Right lobe of liver (tissue), 6 donors: ENCODE measurements at regions not wholly inside any gene's neighbourhood (a gene's known extent, or its start where the extent isn't known, plus 50 kb on each side); places are given as distances from the start of the nearest gene placed in this dataset.

ENCODE experiments used
- ATAC-seq, 4 donors: fragments of 200-7000 bp; cut with Tn5 transposase; one replicate each; pipeline ENCODE4 v1.9.1; 2020; ENCODE audit warnings: mild to moderate bottlenecking in 4 of 4, moderate library complexity in 4 of 4
- DNase-seq, 3 donors: peaks; one replicate each; pipeline ENCODE4 v3.0.0-alpha.2; 2020
- H3K27ac ChIP-seq, 3 donors: fragments of 200-600 bp; one replicate each; pipeline ENCODE4 v1.8.0; 2022
- H3K27me3 ChIP-seq, 2 donors: fragments of 200-600 bp; one replicate each; pipeline ENCODE4 v1.8.0; 2022
- H3K36me3 ChIP-seq, 4 donors: fragments of 200-600 bp; sonication (generic) in 1 of 4; one replicate each; pipeline versions ENCODE4 v1.5.1 to v1.8.0; 2017 to 2022; ENCODE audit warnings: control low read depth in 1 of 4
- H3K4me1 ChIP-seq, 4 donors: fragments of 200-600 bp; sonication (generic) in 1 of 4; one replicate each; pipeline versions ENCODE4 v1.5.1 to v1.8.0; 2017 to 2022; ENCODE audit warnings: control low read depth in 1 of 4
- H3K4me3 ChIP-seq, 3 donors: fragments of 200-600 bp; one replicate each; pipeline ENCODE4 v1.8.0; 2022
- H3K9me3 ChIP-seq, 4 donors: fragments of 200-600 bp; sonication (generic) in 1 of 4; one replicate each; pipeline versions ENCODE4 v1.5.1 to v1.8.0; 2017 to 2022; ENCODE audit warnings: control low read depth in 1 of 4
- POLR2A ChIP-seq: fragments of 450-650 bp; IDR thresholded peaks from one replicate; pipeline ENCODE4 v1.6.1; 2017; ENCODE audit warnings: antibody characterized with exemption, mild to moderate bottlenecking
- WGBS: methylation state at CpG from one replicate; pipeline ENCODE4 v1.1.6; 2018; ENCODE audit warnings: low coverage, low lambda C conversion rate; ENCODE audit not compliant: insufficient coverage; ENCODE audit errors: missing lambda C conversion rate; 5-methylcytosine and 5-hydroxymethylcytosine counted together
- intact Hi-C, 2 donors: fragments of 100-400 bp; cut with DNase I; formaldehyde crosslinking; loops; one replicate each; pipeline versions ENCODE4 v1.11.2 to v1.14.1; 2022
- TF ChIP-seq, protein P1 (sequence below), 4 donors: fragments of 200-600 bp in 3 of 4; fragments of 450-650 bp in 1 of 4; IDR thresholded peaks; one replicate each; pipeline versions ENCODE4 v1.5.1 to v1.8.0; 2016 to 2022; ENCODE audit warnings: antibody characterized with exemption in 4 of 4, mild to moderate bottlenecking in 2 of 4
- donor health status: DM: no; HTN: yes; CAD: no.
- donor health status: DM: no; HTN: no; CAD: no.
- donor health status: DM: no; HTN: no; CAD: no.
- donor health status: DM: no; HTN: yes; CAD: no.
- donor health status: DM: no; HTN: yes; CAD: no.

DNA sequence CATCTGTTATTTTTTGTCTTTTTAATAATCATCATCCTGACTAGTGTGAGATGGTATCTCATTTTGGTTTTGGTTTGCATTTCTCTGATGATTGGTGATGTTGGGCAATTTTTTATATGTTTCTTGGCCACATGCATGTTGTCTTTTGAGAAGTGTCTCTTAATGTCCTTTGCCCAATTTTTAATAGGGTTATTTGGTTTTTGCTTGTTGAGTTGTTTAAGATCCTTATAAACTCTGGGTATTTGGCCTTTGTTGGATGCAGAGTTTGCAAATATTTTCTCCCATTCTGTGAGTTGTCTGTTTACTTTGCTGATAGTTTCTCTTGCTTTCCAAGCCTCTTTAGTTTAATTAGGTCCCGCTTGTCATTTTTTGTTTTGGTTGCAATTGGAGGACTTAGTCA lies 152.1 kb upstream of the MED14 start:
- Histone ChIP-seq H3K27me3 (no peaks in the 10 kb centered on the region), H3K9me3 (peaks cover 0 to 5% (median 0%) of the 10 kb centered on the region in 4 donors), H3K4me1 (no peaks in the 10 kb centered on the region), H3K36me3 (no peaks in the 10 kb centered on the region), H3K27ac (no peak overlapping the region), H3K4me3 (no peak overlapping the region)
- TF ChIP-seq, protein P1, sequence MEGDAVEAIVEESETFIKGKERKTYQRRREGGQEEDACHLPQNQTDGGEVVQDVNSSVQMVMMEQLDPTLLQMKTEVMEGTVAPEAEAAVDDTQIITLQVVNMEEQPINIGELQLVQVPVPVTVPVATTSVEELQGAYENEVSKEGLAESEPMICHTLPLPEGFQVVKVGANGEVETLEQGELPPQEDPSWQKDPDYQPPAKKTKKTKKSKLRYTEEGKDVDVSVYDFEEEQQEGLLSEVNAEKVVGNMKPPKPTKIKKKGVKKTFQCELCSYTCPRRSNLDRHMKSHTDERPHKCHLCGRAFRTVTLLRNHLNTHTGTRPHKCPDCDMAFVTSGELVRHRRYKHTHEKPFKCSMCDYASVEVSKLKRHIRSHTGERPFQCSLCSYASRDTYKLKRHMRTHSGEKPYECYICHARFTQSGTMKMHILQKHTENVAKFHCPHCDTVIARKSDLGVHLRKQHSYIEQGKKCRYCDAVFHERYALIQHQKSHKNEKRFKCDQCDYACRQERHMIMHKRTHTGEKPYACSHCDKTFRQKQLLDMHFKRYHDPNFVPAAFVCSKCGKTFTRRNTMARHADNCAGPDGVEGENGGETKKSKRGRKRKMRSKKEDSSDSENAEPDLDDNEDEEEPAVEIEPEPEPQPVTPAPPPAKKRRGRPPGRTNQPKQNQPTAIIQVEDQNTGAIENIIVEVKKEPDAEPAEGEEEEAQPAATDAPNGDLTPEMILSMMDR (IDR thresholded peaks at IDR 0.05): no peak
- no peak for TF ChIP-seq POLR2A
- intact Hi-C loops: no loop called here
- DNase-seq: no peak
- WGBS: 62% methylated on average over 1 of the region's 1 CpG
- no peak for ATAC-seq

DNA sequence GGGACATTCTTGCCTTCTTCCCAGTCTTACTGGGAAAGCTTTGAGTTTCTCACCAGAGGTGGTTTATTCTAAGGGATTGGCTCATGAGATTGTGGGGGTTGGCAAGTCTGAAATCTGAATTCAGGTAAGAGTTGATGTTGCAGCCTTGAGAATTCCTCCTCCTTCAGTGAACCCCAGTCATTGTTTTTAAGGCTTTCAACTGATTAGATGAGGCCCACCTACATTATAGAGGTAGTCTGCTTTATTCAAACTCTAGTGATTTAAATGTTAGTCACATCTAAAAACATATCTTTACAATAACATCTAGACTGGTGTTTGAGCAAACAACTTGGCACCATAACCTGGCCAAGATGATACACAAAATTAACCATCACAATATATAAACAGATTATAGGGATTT lies 156.5 kb upstream of the MED14 start:
- H3K27ac ChIP-seq: no peak overlapping the region
- no peak overlapping the region for H3K4me3 ChIP-seq
- intact Hi-C loops: no loop called here
- peaks cover 0 to 5% (median 0%) of the 10 kb centered on the region in 4 donors for H3K9me3 ChIP-seq
- H3K4me1 ChIP-seq: no peaks in the 10 kb centered on the region
- H3K36me3 ChIP-seq: no peaks in the 10 kb centered on the region
- H3K27me3 ChIP-seq: peaks cover 0 to 4% of the 10 kb centered on the region in 2 donors
- no peak for ATAC-seq
- no peak for DNase-seq
- TF ChIP-seq, protein P1 (IDR thresholded peaks at IDR 0.05): no peak
- no peak for TF ChIP-seq POLR2A

DNA sequence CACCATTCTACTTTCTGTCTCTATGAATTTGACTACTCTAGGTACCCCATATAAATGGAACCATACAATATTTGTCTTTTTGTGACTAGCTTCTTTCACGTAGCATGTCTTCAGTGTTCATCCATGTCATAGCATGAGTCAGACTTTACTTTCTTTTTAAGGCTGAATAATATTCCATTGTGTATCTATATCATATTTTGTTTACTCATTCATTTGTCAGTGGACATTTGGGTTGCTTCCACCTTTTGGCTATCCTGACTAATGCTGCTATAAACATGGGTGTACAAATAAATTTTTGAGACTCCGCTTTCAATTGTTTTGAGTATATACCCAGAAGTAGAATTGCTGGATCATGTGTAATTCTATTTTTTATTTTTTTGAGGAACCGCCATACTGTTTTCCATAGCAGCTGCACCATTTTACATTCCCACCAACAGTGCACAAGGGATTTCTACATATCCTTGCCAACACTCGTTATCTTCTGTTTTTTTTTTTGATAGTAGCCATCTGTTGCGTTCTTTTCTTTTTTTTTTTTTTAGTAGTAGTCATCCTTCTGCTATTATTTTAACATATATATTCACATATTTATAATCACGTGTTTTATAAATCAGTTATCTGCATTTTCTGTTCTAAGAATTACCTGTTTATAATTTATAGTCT lies 158.0 kb upstream of the MED14 start:
- no peak overlapping the region for H3K27ac ChIP-seq
- TF ChIP-seq POLR2A: no peak
- TF ChIP-seq, protein P1 (IDR thresholded peaks at IDR 0.05): no peak
- ATAC-seq (no peak), DNase-seq (no peak)
- intact Hi-C loops: no loop called here
- 69% methylated on average over 5 of the region's 6 CpGs for WGBS
- H3K27me3 ChIP-seq: peaks cover 0 to 4% of the 10 kb centered on the region in 2 donors
- H3K4me3 ChIP-seq: no peak overlapping the region
- H3K9me3 ChIP-seq: peaks cover 0 to 5% (median 0%) of the 10 kb centered on the region in 4 donors
- no peaks in the 10 kb centered on the region for H3K36me3 ChIP-seq
- H3K4me1 ChIP-seq: no peaks in the 10 kb centered on the region

DNA sequence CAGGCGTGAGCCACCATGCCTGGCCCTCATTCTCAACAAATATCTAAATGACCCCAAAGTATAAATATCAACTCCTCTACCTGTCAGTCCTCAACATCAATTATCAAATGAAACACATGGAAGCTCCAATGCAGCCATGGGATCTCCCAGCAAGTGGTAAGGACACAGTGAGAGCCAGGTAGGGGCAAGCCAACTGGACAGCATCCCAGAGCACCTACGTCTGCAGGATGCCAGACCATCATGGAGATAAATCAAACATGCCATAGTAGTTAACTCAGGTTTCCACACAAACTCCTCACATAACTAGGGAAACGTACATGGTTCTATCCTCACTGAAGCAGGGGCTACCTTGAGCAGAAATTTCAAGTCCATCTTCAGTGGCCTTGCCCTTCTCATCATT lies 159.9 kb upstream of the MED14 start:
- 86% methylated on average over 2 of the region's 3 CpGs for WGBS
- no peak overlapping the region for H3K4me3 ChIP-seq

More for the DNA sequence above, 159.9 kb upstream of the MED14 start:
- no peaks in the 10 kb centered on the region for H3K36me3 ChIP-seq
- TF ChIP-seq POLR2A: no peak
- TF ChIP-seq, protein P1 (IDR thresholded peaks at IDR 0.05): no peak
- H3K4me1 ChIP-seq: no peaks in the 10 kb centered on the region
- H3K9me3 ChIP-seq: peaks cover 0 to 5% (median 0%) of the 10 kb centered on the region in 4 donors
- intact Hi-C loops: no loop called here
- peaks cover 0 to 4% of the 10 kb centered on the region in 2 donors for H3K27me3 ChIP-seq
- no peak overlapping the region for H3K27ac ChIP-seq
- DNase-seq: no peak
- ATAC-seq: no peak
